ENCODE measurements at regions not wholly inside any gene's neighbourhood (a gene's known extent, or its start where the extent isn't known, plus 50 kb on each side); places are given as distances from the start of the nearest gene placed in this dataset.
"Not testable (repeated sequence)": the region's sequence is repeated elsewhere in the genome, so short reads cannot be mapped to it uniquely, and the experiment has no call there.

DNA sequence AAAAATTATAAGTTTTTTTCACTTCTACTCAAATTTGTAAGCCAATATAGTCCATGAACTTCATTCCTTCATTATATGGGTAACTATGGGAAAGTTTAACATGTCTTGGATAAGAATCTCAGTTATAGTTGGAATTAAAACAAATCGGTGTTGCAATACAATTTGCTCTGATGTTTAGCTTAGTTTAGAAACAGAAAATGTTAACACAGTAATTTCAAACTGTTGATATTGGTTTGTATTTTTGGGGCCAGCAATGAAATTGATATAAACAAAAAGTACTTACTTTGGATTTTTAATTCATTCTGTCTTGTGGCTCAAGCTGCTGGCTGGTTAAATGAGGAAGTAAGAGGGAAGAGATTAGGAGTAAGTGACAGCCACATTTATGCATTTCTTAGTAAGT is 368.5 kb upstream of the NT5C1B start:
- Histone ChIP-seq H3K27ac (ENCODE audit: low read depth in 1 of 2, low read length in 1 of 2) (no peak overlapping the region), H3K4me1 (ENCODE audit: control insufficient read depth in 2 of 2, insufficient read depth in 2 of 2, low read length in 2 of 2) (no peaks in the 10 kb centered on the region), H3K27me3 (ENCODE audit: control insufficient read depth in 2 of 2, insufficient read depth in 1 of 2, low read length in 1 of 2) (no peaks in the 10 kb centered on the region), H3K36me3 (ENCODE audit: control insufficient read depth in 2 of 2, insufficient read depth in 2 of 2, low read length in 1 of 2) (no peaks in the 10 kb centered on the region), H3K4me3 (ENCODE audit: low read length in 2 of 2) (no peak overlapping the region), H3K9me3 (ENCODE audit: control insufficient read depth in 2 of 2, insufficient read depth in 1 of 2, low read length in 1 of 2) (no peaks in the 10 kb centered on the region)
- DNase-seq (ENCODE audit: low read depth in 6 of 9, low spot score in 9 of 9) = no peak
- 98% methylated on average over 1 of the region's 1 CpG for whole genome bisulfite sequencing

DNA sequence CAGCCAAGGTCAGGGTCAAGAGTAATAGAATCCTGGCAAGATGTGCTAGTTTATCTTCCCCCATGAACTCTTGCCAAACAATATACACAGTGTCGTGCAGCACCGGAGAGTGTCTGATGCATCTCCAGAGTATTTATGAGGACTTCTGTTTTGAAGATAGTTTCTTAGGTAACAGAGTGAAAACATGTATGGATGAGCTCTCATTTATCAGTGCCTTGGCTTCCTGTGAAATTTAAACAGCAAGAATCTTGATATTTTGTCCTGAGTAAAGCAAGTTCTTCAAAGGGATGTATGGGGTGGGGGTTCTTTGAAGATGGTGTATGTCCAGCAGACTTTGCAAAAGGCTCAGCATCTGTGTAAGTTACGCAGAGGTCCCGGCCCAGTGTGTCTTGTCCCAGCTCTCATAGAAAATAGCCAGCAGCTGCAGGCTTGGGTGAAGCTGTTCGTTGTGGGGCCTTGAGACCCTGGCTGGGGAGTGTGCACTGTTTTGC is 361.0 kb upstream of the NT5C1B start:
- Histone ChIP-seq H3K27ac (ENCODE audit: low read depth in 1 of 2, low read length in 1 of 2) (no peak overlapping the region), H3K27me3 (ENCODE audit: control insufficient read depth in 2 of 2, insufficient read depth in 1 of 2, low read length in 1 of 2) (no peaks in the 10 kb centered on the region), H3K9me3 (ENCODE audit: control insufficient read depth in 2 of 2, insufficient read depth in 1 of 2, low read length in 1 of 2) (no peaks in the 10 kb centered on the region), H3K36me3 (ENCODE audit: control insufficient read depth in 2 of 2, insufficient read depth in 2 of 2, low read length in 1 of 2) (no peaks in the 10 kb centered on the region), H3K4me1 (ENCODE audit: control insufficient read depth in 2 of 2, insufficient read depth in 2 of 2, low read length in 2 of 2) (no peaks in the 10 kb centered on the region), H3K4me3 (ENCODE audit: low read length in 2 of 2) (no peak overlapping the region)
- WGBS = 91% methylated on average over 5 of the region's 5 CpGs
- DNase-seq (ENCODE audit: low read depth in 6 of 9, low spot score in 9 of 9) = no peak

DNA sequence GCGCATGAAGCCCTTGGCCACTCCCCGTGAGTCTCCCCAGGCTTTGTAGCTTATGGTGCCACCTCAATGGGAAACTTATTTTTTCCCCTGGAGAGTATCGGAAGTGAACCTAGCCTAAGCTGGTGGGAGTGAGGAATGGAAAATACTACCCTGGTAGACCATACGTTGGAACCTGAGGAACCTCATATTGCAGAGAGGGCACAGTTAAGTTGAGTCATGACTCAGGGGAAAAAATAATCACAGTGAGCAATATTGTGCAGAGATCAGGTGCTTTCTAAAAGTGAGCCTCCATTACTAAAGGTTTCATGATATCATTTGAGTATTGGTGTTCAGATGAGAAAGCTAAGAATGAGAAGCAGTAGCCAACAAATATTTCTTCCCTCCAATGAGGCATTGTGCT is 360.5 kb upstream of the NT5C1B start:
- no peaks in the 10 kb centered on the region for H3K9me3 ChIP-seq (ENCODE audit: control insufficient read depth in 2 of 2, insufficient read depth in 1 of 2, low read length in 1 of 2)
- 95% methylated on average over 4 of the region's 4 CpGs for WGBS
- H3K36me3 ChIP-seq (ENCODE audit: control insufficient read depth in 2 of 2, insufficient read depth in 2 of 2, low read length in 1 of 2) = no peaks in the 10 kb centered on the region
- H3K4me3 ChIP-seq (ENCODE audit: low read length in 2 of 2) = no peak overlapping the region
- H3K27me3 ChIP-seq (ENCODE audit: control insufficient read depth in 2 of 2, insufficient read depth in 1 of 2, low read length in 1 of 2) = no peaks in the 10 kb centered on the region
- no peak for DNase-seq (ENCODE audit: low read depth in 6 of 9, low spot score in 9 of 9)
- no peak overlapping the region for H3K27ac ChIP-seq (ENCODE audit: low read depth in 1 of 2, low read length in 1 of 2)
- H3K4me1 ChIP-seq (ENCODE audit: control insufficient read depth in 2 of 2, insufficient read depth in 2 of 2, low read length in 2 of 2) = no peaks in the 10 kb centered on the region

DNA sequence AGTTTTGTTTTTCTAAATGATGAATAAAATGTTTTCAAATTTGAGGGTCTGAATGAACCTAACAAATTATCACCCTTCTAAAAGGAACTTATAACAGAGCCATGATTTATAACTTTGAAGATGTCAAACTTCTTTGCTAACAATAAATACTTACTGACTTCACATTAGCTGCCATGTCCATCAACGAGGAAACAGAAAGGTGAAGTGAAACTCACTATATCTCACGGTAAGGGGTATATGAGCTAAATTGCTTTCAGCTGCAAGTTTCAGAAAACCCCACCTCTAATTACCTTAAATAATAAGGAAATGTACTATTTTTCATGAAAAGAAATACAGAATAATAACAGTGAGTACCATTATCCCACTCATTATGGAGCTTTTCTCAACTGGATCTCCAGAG is 350.8 kb upstream of the NT5C1B start:
- H3K4me1 ChIP-seq (ENCODE audit: control insufficient read depth in 2 of 2, insufficient read depth in 2 of 2, low read length in 2 of 2) = no peaks in the 10 kb centered on the region
- H3K27me3 ChIP-seq (ENCODE audit: control insufficient read depth in 2 of 2, insufficient read depth in 1 of 2, low read length in 1 of 2) = no peaks in the 10 kb centered on the region
- DNase-seq (ENCODE audit: low read depth in 6 of 9, low spot score in 9 of 9) = no peak
- H3K36me3 ChIP-seq (ENCODE audit: control insufficient read depth in 2 of 2, insufficient read depth in 2 of 2, low read length in 1 of 2) = no peaks in the 10 kb centered on the region
- 79% methylated on average over 2 of the region's 2 CpGs for WGBS
- H3K27ac ChIP-seq (ENCODE audit: low read depth in 1 of 2, low read length in 1 of 2) = no peak overlapping the region
- H3K4me3 ChIP-seq (ENCODE audit: low read length in 2 of 2) = no peak overlapping the region
- no peaks in the 10 kb centered on the region for H3K9me3 ChIP-seq (ENCODE audit: control insufficient read depth in 2 of 2, insufficient read depth in 1 of 2, low read length in 1 of 2)

DNA sequence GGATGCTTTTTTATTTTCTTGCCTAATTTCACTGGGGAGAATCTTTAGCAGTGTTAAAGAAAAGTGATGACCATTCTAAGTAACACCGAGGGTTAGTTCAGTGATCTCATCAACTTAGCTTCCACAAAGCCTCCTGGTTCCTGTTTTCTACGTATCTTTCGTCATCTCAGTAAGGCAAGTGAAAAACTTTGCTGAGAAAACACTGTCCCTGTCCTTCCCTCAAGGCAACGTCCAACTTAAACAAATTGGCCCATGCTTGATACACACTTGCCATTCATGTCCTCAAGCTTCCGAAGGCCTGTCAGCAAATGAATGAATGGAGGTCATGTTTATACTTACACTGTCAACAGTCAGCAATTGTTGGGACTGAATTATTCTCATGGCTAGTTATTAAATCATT is 350.4 kb upstream of the NT5C1B start:
- not testable (repeated sequence) for DNase-seq (ENCODE audit: low read depth in 6 of 9, low spot score in 9 of 9); H3K4me1 ChIP-seq (ENCODE audit: control insufficient read depth in 2 of 2, insufficient read depth in 2 of 2, low read length in 2 of 2); H3K27ac ChIP-seq (ENCODE audit: low read depth in 1 of 2, low read length in 1 of 2); H3K4me3 ChIP-seq (ENCODE audit: low read length in 2 of 2); H3K27me3 ChIP-seq (ENCODE audit: control insufficient read depth in 2 of 2, insufficient read depth in 1 of 2, low read length in 1 of 2); H3K36me3 ChIP-seq (ENCODE audit: control insufficient read depth in 2 of 2, insufficient read depth in 2 of 2, low read length in 1 of 2); H3K9me3 ChIP-seq (ENCODE audit: control insufficient read depth in 2 of 2, insufficient read depth in 1 of 2, low read length in 1 of 2)
- 74% methylated on average over 4 of the region's 5 CpGs for WGBS

DNA sequence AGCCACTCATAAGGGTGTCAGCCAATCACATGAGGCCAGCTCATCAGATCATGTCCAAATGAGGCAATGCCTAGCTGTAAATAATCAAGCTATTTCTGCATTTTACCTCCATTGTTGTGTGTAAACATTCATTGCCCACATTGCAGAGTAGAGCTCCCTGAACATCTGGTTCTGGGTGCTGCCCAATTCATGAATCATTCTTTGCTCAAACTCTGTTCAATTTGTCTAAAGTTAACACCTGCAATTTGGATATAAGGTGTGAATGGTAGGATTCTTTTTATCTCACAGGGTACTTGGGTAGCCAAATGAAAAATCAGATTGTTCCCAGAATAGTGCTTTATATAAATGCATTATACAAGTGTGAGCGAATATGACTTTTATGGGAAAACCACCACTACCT is 345.5 kb upstream of the NT5C1B start:
- DNase-seq (ENCODE audit: low read depth in 6 of 9, low spot score in 9 of 9) = no peak
- no peaks in the 10 kb centered on the region for H3K36me3 ChIP-seq (ENCODE audit: control insufficient read depth in 2 of 2, insufficient read depth in 2 of 2, low read length in 1 of 2)
- no peak overlapping the region for H3K4me3 ChIP-seq (ENCODE audit: low read length in 2 of 2)
- WGBS = 97% methylated on average over 1 of the region's 1 CpG
- no peak overlapping the region for H3K27ac ChIP-seq (ENCODE audit: low read depth in 1 of 2, low read length in 1 of 2)
- H3K27me3 ChIP-seq (ENCODE audit: control insufficient read depth in 2 of 2, insufficient read depth in 1 of 2, low read length in 1 of 2) = no peaks in the 10 kb centered on the region
- no peaks in the 10 kb centered on the region for H3K4me1 ChIP-seq (ENCODE audit: control insufficient read depth in 2 of 2, insufficient read depth in 2 of 2, low read length in 2 of 2)
- no peaks in the 10 kb centered on the region for H3K9me3 ChIP-seq (ENCODE audit: control insufficient read depth in 2 of 2, insufficient read depth in 1 of 2, low read length in 1 of 2)

DNA sequence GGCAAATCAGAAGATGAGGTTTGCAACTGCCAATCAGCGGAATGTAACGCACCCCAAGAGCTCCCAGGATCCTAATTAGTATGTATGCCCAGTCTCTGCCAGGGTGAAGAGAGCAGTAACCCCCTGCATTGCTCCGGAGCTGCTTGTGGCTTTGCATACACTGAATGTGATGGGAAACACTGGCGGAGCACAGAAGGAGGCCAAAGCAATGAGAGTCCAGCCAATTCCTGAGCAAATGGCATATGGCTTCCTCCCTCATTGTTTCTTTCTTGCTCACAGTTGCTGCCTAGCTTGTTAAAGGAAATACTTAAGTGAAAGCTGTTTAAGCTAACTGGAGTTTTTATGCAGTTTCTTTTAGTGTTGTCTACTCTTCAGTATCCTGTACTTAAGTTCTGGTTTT is 343.5 kb upstream of the NT5C1B start:
- Histone ChIP-seq H3K4me1 (ENCODE audit: control insufficient read depth in 2 of 2, insufficient read depth in 2 of 2, low read length in 2 of 2) (no peaks in the 10 kb centered on the region), H3K36me3 (ENCODE audit: control insufficient read depth in 2 of 2, insufficient read depth in 2 of 2, low read length in 1 of 2) (no peaks in the 10 kb centered on the region), H3K4me3 (ENCODE audit: low read length in 2 of 2) (no peak overlapping the region), H3K9me3 (ENCODE audit: control insufficient read depth in 2 of 2, insufficient read depth in 1 of 2, low read length in 1 of 2) (no peaks in the 10 kb centered on the region), H3K27ac (ENCODE audit: low read depth in 1 of 2, low read length in 1 of 2) (no peak overlapping the region), H3K27me3 (ENCODE audit: control insufficient read depth in 2 of 2, insufficient read depth in 1 of 2, low read length in 1 of 2) (no peaks in the 10 kb centered on the region)
- WGBS = 75% methylated on average over 4 of the region's 4 CpGs
- no peak for DNase-seq (ENCODE audit: low read depth in 6 of 9, low spot score in 9 of 9)

DNA sequence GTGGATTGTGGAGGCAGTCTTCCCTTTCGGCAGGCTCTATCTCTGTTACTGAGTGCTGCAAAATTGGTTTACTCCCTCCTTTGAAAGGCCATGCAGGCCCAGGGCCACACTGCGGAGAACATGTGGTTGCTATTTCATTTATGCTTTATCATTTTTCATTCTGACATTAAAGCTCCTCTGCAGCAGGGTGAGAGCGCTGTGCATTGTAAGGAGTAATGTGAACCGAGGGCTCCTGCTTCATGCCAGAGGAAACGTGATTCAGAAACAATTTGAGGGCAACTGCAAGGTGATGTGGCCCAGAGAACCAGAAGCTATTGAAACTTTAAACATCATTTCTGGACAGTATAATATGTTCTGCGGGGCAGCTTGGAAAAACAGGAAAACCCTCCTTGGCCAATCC is 341.6 kb upstream of the NT5C1B start:
- DNase-seq (ENCODE audit: low read depth in 6 of 9, low spot score in 9 of 9) = no peak
- 94% methylated on average over 6 of the region's 6 CpGs for WGBS
- no peaks in the 10 kb centered on the region for H3K36me3 ChIP-seq (ENCODE audit: control insufficient read depth in 2 of 2, insufficient read depth in 2 of 2, low read length in 1 of 2)
- H3K4me3 ChIP-seq (ENCODE audit: low read length in 2 of 2) = no peak overlapping the region
- H3K9me3 ChIP-seq (ENCODE audit: control insufficient read depth in 2 of 2, insufficient read depth in 1 of 2, low read length in 1 of 2) = no peaks in the 10 kb centered on the region
- no peak overlapping the region for H3K27ac ChIP-seq (ENCODE audit: low read depth in 1 of 2, low read length in 1 of 2)
- H3K27me3 ChIP-seq (ENCODE audit: control insufficient read depth in 2 of 2, insufficient read depth in 1 of 2, low read length in 1 of 2) = no peaks in the 10 kb centered on the region
- no peaks in the 10 kb centered on the region for H3K4me1 ChIP-seq (ENCODE audit: control insufficient read depth in 2 of 2, insufficient read depth in 2 of 2, low read length in 2 of 2)

DNA sequence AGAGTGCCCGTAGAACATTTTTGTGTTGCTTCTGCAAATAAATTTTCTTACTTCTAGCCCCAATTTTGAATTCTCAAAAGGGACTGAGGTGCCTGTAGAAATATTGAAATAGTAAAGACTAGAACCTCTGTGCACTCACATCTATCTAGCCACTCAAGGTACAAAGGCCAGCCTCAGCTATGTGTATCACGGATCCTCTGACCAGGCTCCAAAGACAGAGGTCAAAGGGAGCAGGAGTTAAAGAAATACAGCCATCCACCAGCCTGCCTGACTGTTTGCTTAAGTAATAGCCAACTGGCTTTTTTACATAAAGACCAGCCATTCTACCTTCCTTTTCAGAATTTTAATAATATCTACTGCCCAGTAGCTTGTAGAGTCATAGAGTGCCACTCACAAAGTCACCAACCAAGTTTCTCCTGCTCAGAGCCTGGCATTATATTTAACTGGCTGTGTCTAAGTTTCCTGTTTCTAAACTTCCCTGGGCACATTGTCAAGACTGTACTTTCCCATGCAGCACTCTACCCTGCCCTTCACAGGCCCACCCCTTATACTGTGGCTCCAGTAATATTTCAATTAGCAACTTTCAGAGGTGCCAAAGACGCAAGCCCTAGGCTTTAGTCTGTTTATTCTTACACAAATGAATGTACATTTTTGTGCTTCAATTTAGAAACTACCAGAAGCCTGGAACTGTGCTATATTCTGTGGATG is 338.3 kb upstream of the NT5C1B start:
- Histone ChIP-seq H3K4me1 (ENCODE audit: control insufficient read depth in 2 of 2, insufficient read depth in 2 of 2, low read length in 2 of 2) (no peaks in the 10 kb centered on the region), H3K36me3 (ENCODE audit: control insufficient read depth in 2 of 2, insufficient read depth in 2 of 2, low read length in 1 of 2) (no peaks in the 10 kb centered on the region), H3K4me3 (ENCODE audit: low read length in 2 of 2) (no peak overlapping the region), H3K27ac (ENCODE audit: low read depth in 1 of 2, low read length in 1 of 2) (no peak overlapping the region), H3K27me3 (ENCODE audit: control insufficient read depth in 2 of 2, insufficient read depth in 1 of 2, low read length in 1 of 2) (no peaks in the 10 kb centered on the region), H3K9me3 (ENCODE audit: control insufficient read depth in 2 of 2, insufficient read depth in 1 of 2, low read length in 1 of 2) (no peaks in the 10 kb centered on the region)
- no peak for DNase-seq (ENCODE audit: low read depth in 6 of 9, low spot score in 9 of 9)
- 94% methylated on average over 3 of the region's 3 CpGs for WGBS
